GM10248 (cell line): ENCODE measurements at regions not wholly inside any gene's neighbourhood (a gene's known extent, or its start where the extent isn't known, plus 50 kb on each side); places are given as distances from the start of the nearest gene placed in this dataset.
A peak's percentile ranks its signal among the peaks of the same experiment; 100 is the strongest.

ENCODE experiments used
- CTCF ChIA-PET: fragments of 300-600 bp; sonication (Branson Sonifier 250); formaldehyde crosslinking; extraction: SDS; loops from one replicate; lab custom pipeline; 2021; ENCODE audit warnings: antibody characterized with exemption; lab: Yijun Ruan, JAX
- POLR2A ChIA-PET: fragments of 350-650 bp; sonication (Branson Sonifier 250); formaldehyde crosslinking; extraction: SDS; loops from one replicate; lab custom pipeline; 2020; ENCODE audit warnings: antibody characterized with exemption; lab: Yijun Ruan, JAX
- DNase-seq: peaks from one replicate; pipeline ENCODE4 v3.0.0; 2012; ENCODE audit errors: extremely low spot score
- CTCF ChIP-seq: IDR thresholded peaks from 2 replicates; pipeline ENCODE4 v1.5.1; 2012; ENCODE audit warnings: mild to moderate bottlenecking, low read depth; ENCODE audit errors: extremely low read depth, missing control alignments, control extremely low read depth

GRCh38 chr3:187618722-187619121 is 51.5 kb downstream of the SST start:
- ChIA-PET POLR2A (no interaction called here), CTCF (interaction anchor here (1.8 to 3.5 kb wide), 3 partner anchors 9 to 299 kb away, joined by 4 to 24 read pairs (median 6); no protein-coding TSS in a partner anchor)
- DNase-seq = no peak
- TF ChIP-seq CTCF = no peak

- DNase-seq = no peak
- ChIA-PET POLR2A (no interaction called here), CTCF (interaction anchor here (1.0 to 9.4 kb wide), 3 partner anchors 11 to 298 kb away, joined by 4 to 96 read pairs (median 38); no protein-coding TSS in a partner anchor)
- TF ChIP-seq CTCF = no peak
Observed at GRCh38 chr3:187617213-187617612, 53.0 kb downstream of the SST start.

- ChIA-PET POLR2A (no interaction called here), CTCF (interaction anchor here (0.7 to 9.4 kb wide), 17 partner anchors 10 to 297 kb away, joined by 3 to 96 read pairs (median 4); no protein-coding TSS in a partner anchor)
- TF ChIP-seq CTCF = peak; percentile 68
- DNase-seq = peak; percentile 38
Observed at GRCh38 chr3:187616307-187616972, 53.8 kb downstream of the SST start.

- CTCF ChIA-PET = interaction anchor here (0.6 to 9.4 kb wide), 18 partner anchors 9 to 296 kb away, joined by 3 to 96 read pairs (median 4); no protein-coding TSS in a partner anchor
- no peak for DNase-seq
- POLR2A ChIA-PET = no interaction called here
- TF ChIP-seq CTCF = no peak
Observed at GRCh38 chr3:187615630-187616029, 54.6 kb downstream of the SST start.

GRCh38 chr3:187612656-187613055 is 57.5 kb downstream of the SST start:
- POLR2A ChIA-PET = no interaction called here

More at GRCh38 chr3:187612656-187613055, 57.5 kb downstream of the SST start:
- TF ChIP-seq CTCF = no peak
- CTCF ChIA-PET = interaction anchor here (1.0 to 9.4 kb wide), 4 partner anchors 20 to 293 kb away, joined by 3 to 96 read pairs (median 20); no protein-coding TSS in a partner anchor
- no peak for DNase-seq
